Astrocyte (in vitro differentiated cells and primary cell): ENCODE measurements at regions not wholly inside any gene's neighbourhood (a gene's known extent, or its start where the extent isn't known, plus 50 kb on each side); places are given as distances from the start of the nearest gene placed in this dataset.
"Not testable (repeated sequence)": the region's sequence is repeated elsewhere in the genome, so short reads cannot be mapped to it uniquely, and the experiment has no call there.

Source experiments
- DNase-seq: peaks from one replicate; pipeline ENCODE4 v3.0.0-alpha.2; 2010; ENCODE audit warnings: low read depth
- FAIRE-seq: peaks from 2 replicates; lab custom pipeline; 2011; peaks lifted over from hg19 to GRCh38; lab: Jason Lieb, UNC
- H2AFZ ChIP-seq: 2 replicates; pipeline ENCODE4 v1.6.0; 2012; ENCODE audit warnings: low read depth, low read length, inconsistent platforms
- H3K27ac ChIP-seq: 2 replicates; pipeline ENCODE4 v1.5.1; 2011; ENCODE audit warnings: low read depth, low read length, inconsistent platforms
- H3K27me3 ChIP-seq: 2 replicates; pipeline ENCODE4 v1.6.0; 2011; ENCODE audit warnings: low read length, inconsistent platforms; ENCODE audit not compliant: insufficient read depth
- H3K36me3 ChIP-seq: 2 replicates; pipeline ENCODE4 v1.5.1; 2011; ENCODE audit warnings: low read length, inconsistent platforms; ENCODE audit not compliant: insufficient read depth
- H3K4me1 ChIP-seq: 2 replicates; pipeline ENCODE4 v1.5.1; 2011; ENCODE audit warnings: low read length, inconsistent platforms; ENCODE audit not compliant: insufficient read depth
- H3K4me2 ChIP-seq: 2 replicates; pipeline ENCODE4 v1.6.0; 2012; ENCODE audit warnings: low read length, inconsistent platforms
- H3K4me3 ChIP-seq: 2 replicates; pipeline ENCODE4 v1.5.1; 2011; ENCODE audit warnings: low read depth, mild to moderate bottlenecking, low read length, inconsistent platforms; ENCODE audit not compliant: insufficient read depth
- H3K79me2 ChIP-seq: 2 replicates; pipeline ENCODE4 v1.6.0; 2012; ENCODE audit warnings: mild to moderate bottlenecking, low read length, inconsistent platforms; ENCODE audit not compliant: insufficient read depth
- H3K9ac ChIP-seq: 2 replicates; pipeline ENCODE4 v1.6.0; 2012; ENCODE audit warnings: mild to moderate bottlenecking, low read length, inconsistent platforms
- H3K9me3 ChIP-seq: 2 replicates; pipeline ENCODE4 v1.5.1; 2012; ENCODE audit warnings: low read depth, mild to moderate bottlenecking, low read length, inconsistent platforms; ENCODE audit not compliant: insufficient read depth
- H4K20me1 ChIP-seq: 2 replicates; pipeline ENCODE4 v1.6.0; 2012; ENCODE audit warnings: low read length, inconsistent platforms; ENCODE audit not compliant: insufficient read depth
- H3K27ac Mint-ChIP-seq: one replicate; pipeline ENCODE4 v1.8.0; 2021; ENCODE audit warnings: mild to moderate bottlenecking, mixed read lengths; ENCODE audit not compliant: unreplicated experiment
- H3K27me3 Mint-ChIP-seq: one replicate; pipeline ENCODE4 v1.8.0; 2021; ENCODE audit warnings: low read depth, mixed read lengths; ENCODE audit not compliant: unreplicated experiment
- H3K36me3 Mint-ChIP-seq: one replicate; pipeline ENCODE4 v1.8.0; 2021; ENCODE audit warnings: low read depth, mixed read lengths; ENCODE audit not compliant: unreplicated experiment
- H3K4me1 Mint-ChIP-seq: one replicate; pipeline ENCODE4 v1.8.0; 2021; ENCODE audit warnings: low read depth, mixed read lengths; ENCODE audit not compliant: unreplicated experiment
- H3K4me3 Mint-ChIP-seq: one replicate; pipeline ENCODE4 v1.8.0; 2021; ENCODE audit warnings: mild to moderate bottlenecking, moderate library complexity, mixed read lengths; ENCODE audit not compliant: unreplicated experiment
- H3K9me3 Mint-ChIP-seq: one replicate; pipeline ENCODE4 v1.8.0; 2021; ENCODE audit warnings: mild to moderate bottlenecking, mixed read lengths; ENCODE audit not compliant: unreplicated experiment
- CTCF ChIP-seq: IDR thresholded peaks from 2 replicates; pipeline ENCODE4 v1.5.1; 2011; ENCODE audit warnings: low read depth, mild to moderate bottlenecking, inconsistent platforms, low read length, moderate library complexity; ENCODE audit not compliant: insufficient read depth
- EZH2 ChIP-seq: IDR thresholded peaks from 2 replicates; pipeline ENCODE4 v1.6.1; 2012; ENCODE audit warnings: mild to moderate bottlenecking, low read length, inconsistent platforms; ENCODE audit not compliant: insufficient read depth

GRCh38 chr12:115295886-115296285 is 611.9 kb upstream of the TBX3 start:
- no peaks in the 10 kb centered on the region for H3K4me1 Mint-ChIP-seq
- TF ChIP-seq CTCF (no peak), EZH2 (no peak)

GRCh38 chr12:115294453-115295133 is 610.6 kb upstream of the TBX3 start:
- no peaks in the 10 kb centered on the region for H3K4me1 Mint-ChIP-seq
- Histone ChIP-seq H3K27me3 (no peaks in the 10 kb centered on the region), H3K4me3 (no peak overlapping the region), H3K4me1 (no peaks in the 10 kb centered on the region), H2AFZ (no peak overlapping the region), H4K20me1 (no peaks in the 10 kb centered on the region), H3K9ac (no peak overlapping the region), H3K79me2 (no peaks in the 10 kb centered on the region), H3K9me3 (no peaks in the 10 kb centered on the region), H3K27ac (no peak overlapping the region), H3K4me2 (no peak overlapping the region), H3K36me3 (no peaks in the 10 kb centered on the region)
- peaks cover 34% of the 10 kb centered on the region for H3K27me3 Mint-ChIP-seq
- DNase-seq = peak; percentile 26
- FAIRE-seq = no peak
- H3K27ac Mint-ChIP-seq = no peak overlapping the region
- TF ChIP-seq EZH2 = no peak
- no peak for TF ChIP-seq CTCF
- no peaks in the 10 kb centered on the region for H3K9me3 Mint-ChIP-seq
- no peaks in the 10 kb centered on the region for H3K36me3 Mint-ChIP-seq
- no peak overlapping the region for H3K4me3 Mint-ChIP-seq

More at GRCh38 chr12:115295886-115296285, 611.9 kb upstream of the TBX3 start:
- Histone ChIP-seq H3K4me2 (no peak overlapping the region), H3K27ac (no peak overlapping the region), H3K4me1 (no peaks in the 10 kb centered on the region), H3K9ac (no peak overlapping the region), H4K20me1 (no peaks in the 10 kb centered on the region), H2AFZ (no peak overlapping the region), H3K4me3 (no peak overlapping the region), H3K36me3 (no peaks in the 10 kb centered on the region), H3K79me2 (no peaks in the 10 kb centered on the region), H3K9me3 (no peaks in the 10 kb centered on the region), H3K27me3 (no peaks in the 10 kb centered on the region)
- DNase-seq (no peak), FAIRE-seq (no peak)
- Mint-ChIP-seq H3K27ac (no peak overlapping the region), H3K36me3 (no peaks in the 10 kb centered on the region), H3K4me3 (no peak overlapping the region), H3K9me3 (no peaks in the 10 kb centered on the region), H3K27me3 (peaks cover 35% of the 10 kb centered on the region)

DNA sequence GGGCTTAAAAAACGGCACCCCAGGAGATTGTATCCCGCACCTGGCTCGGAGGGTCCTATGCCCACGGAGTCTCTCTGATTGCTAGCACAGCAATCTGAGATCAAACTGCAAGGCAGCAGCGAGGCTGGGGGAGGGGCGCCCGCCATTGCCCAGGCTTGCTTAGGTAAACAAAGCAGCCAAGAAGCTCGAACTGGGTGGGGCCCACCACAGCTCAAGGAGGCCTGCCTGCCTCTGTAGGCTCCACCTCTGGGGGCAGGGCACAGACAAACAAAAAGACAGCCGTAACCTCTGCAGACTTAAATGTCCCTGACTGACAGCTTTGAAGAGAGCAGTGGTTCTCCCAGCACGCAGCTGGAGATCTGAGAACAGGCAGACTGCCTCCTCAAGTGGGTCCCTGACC is 601.5 kb upstream of the TBX3 start:
- H3K4me3 ChIP-seq, H3K27me3 ChIP-seq, H3K27ac ChIP-seq, H2AFZ ChIP-seq, H3K36me3 ChIP-seq, H3K9ac ChIP-seq, H4K20me1 ChIP-seq, H3K4me1 ChIP-seq, H3K9me3 ChIP-seq, H3K4me1 Mint-ChIP-seq, H3K36me3 Mint-ChIP-seq, H3K4me2 ChIP-seq, DNase-seq, FAIRE-seq, H3K4me3 Mint-ChIP-seq, H3K9me3 Mint-ChIP-seq, H3K79me2 ChIP-seq, H3K27ac Mint-ChIP-seq: not testable (repeated sequence)
- H3K27me3 Mint-ChIP-seq = peaks cover 19% of the 10 kb centered on the region
